Suprapubic skin (tissue), 4 donors: ENCODE measurements at regions not wholly inside any gene's neighbourhood (a gene's known extent, or its start where the extent isn't known, plus 50 kb on each side); places are given as distances from the start of the nearest gene placed in this dataset.

Source experiments
- CTCF ChIP-seq, 2 donors: fragments of 200-600 bp in 1 of 2; fragments of 450-650 bp in 1 of 2; sonication (generic) in 1 of 2; IDR thresholded peaks; one replicate each; pipeline ENCODE4 v1.5.1; 2016 to 2019; ENCODE audit warnings: antibody characterized with exemption in 2 of 2, mild to moderate bottlenecking in 1 of 2, moderate library complexity in 1 of 2
- POLR2A ChIP-seq, 2 donors: fragments of 450-650 bp; IDR thresholded peaks; one replicate each; pipeline ENCODE4 v1.6.1; 2017; ENCODE audit warnings: antibody characterized with exemption in 2 of 2, mild to moderate bottlenecking in 2 of 2, moderate library complexity in 2 of 2
- POLR2AphosphoS5 ChIP-seq, 3 donors: sonication (generic); formaldehyde crosslinking; IDR thresholded peaks; one replicate each; pipeline ENCODE4 v1.6.1; 2017; ENCODE audit warnings: antibody characterized with exemption in 3 of 3

GRCh38 chr14:27063959-27064358 is 466.1 kb upstream of the NOVA1 start:
- TF ChIP-seq POLR2A (IDR thresholded peaks at IDR 0.05) (no peak), CTCF (IDR thresholded peaks at IDR 0.05) (no peak), POLR2AphosphoS5 (IDR thresholded peaks at IDR 0.05) (no peak)
